ENCODE measurements at regions not wholly inside any gene's neighbourhood (a gene's known extent, or its start where the extent isn't known, plus 50 kb on each side); places are given as distances from the start of the nearest gene placed in this dataset.

GRCh38 chr5:74261421-74261820 is 379.1 kb downstream of the ENC1 start:
- Mint-ChIP-seq H3K27ac (no peak overlapping the region), H3K36me3 (ENCODE audit: low read depth) (no peaks in the 10 kb centered on the region), H3K4me3 (no peak overlapping the region), H3K9me3 (no peaks in the 10 kb centered on the region), H3K27me3 (ENCODE audit: insufficient read depth, low read depth, poor library complexity) (peaks cover 3% of the 10 kb centered on the region), H3K4me1 (peaks cover 41% of the 10 kb centered on the region)
- Histone ChIP-seq H3K4me3 (no peak overlapping the region), H3K36me3 (ENCODE audit: insufficient read depth) (no peaks in the 10 kb centered on the region), H4K20me1 (replicated peaks; ENCODE audit: insufficient read depth) (no peaks in the 10 kb centered on the region), H3K27ac (ENCODE audit: low read depth) (no peak overlapping the region), H3K4me2 (no peak overlapping the region), H3F3A (replicated peaks; ENCODE audit: low read depth) (no peaks in the 10 kb centered on the region), H3K27me3 (ENCODE audit: insufficient read depth) (no peaks in the 10 kb centered on the region), H3K9me2 (ENCODE audit: insufficient read depth) (no peaks in the 10 kb centered on the region), H2AFZ (no peak overlapping the region), H3K4me1 (ENCODE audit: insufficient read depth) (peaks cover 25% of the 10 kb centered on the region), H3K79me2 (replicated peaks; ENCODE audit: insufficient read depth) (no peaks in the 10 kb centered on the region)
- DNase-seq (ENCODE audit: low spot score) (no peak), ATAC-seq (no peak)
- TF ChIP-seq NANOG (IDR thresholded peaks at IDR 0.05; ENCODE audit: borderline replicate concordance) (no peak), ZNF114 (CRISPR knock-in tag; IDR thresholded peaks at IDR 0.05) (no peak), ZNF331 (CRISPR knock-in tag; IDR thresholded peaks at IDR 0.05; ENCODE audit: low read depth) (no peak), EZH2phosphoT487 (IDR thresholded peaks at IDR 0.05; ENCODE audit: unreplicated experiment) (no peak), JUNB (IDR thresholded peaks at IDR 0.05; ENCODE audit: unreplicated experiment) (no peak), STAT1 (IDR thresholded peaks at IDR 0.05; ENCODE audit: unreplicated experiment) (no peak), ZNF462 (CRISPR knock-in tag; IDR thresholded peaks at IDR 0.05) (no peak), ETS1 (IDR thresholded peaks at IDR 0.05) (no peak), EZH2 (IDR thresholded peaks at IDR 0.05; ENCODE audit: low read depth, unreplicated experiment) (no peak), POLR2AphosphoS5 (IDR thresholded peaks at IDR 0.05; ENCODE audit: low read depth) (no peak), CREB1 (CRISPR knock-in tag; IDR thresholded peaks at IDR 0.05; ENCODE audit: low read depth) (no peak)
- TF ChIP-seq, protein P1, sequence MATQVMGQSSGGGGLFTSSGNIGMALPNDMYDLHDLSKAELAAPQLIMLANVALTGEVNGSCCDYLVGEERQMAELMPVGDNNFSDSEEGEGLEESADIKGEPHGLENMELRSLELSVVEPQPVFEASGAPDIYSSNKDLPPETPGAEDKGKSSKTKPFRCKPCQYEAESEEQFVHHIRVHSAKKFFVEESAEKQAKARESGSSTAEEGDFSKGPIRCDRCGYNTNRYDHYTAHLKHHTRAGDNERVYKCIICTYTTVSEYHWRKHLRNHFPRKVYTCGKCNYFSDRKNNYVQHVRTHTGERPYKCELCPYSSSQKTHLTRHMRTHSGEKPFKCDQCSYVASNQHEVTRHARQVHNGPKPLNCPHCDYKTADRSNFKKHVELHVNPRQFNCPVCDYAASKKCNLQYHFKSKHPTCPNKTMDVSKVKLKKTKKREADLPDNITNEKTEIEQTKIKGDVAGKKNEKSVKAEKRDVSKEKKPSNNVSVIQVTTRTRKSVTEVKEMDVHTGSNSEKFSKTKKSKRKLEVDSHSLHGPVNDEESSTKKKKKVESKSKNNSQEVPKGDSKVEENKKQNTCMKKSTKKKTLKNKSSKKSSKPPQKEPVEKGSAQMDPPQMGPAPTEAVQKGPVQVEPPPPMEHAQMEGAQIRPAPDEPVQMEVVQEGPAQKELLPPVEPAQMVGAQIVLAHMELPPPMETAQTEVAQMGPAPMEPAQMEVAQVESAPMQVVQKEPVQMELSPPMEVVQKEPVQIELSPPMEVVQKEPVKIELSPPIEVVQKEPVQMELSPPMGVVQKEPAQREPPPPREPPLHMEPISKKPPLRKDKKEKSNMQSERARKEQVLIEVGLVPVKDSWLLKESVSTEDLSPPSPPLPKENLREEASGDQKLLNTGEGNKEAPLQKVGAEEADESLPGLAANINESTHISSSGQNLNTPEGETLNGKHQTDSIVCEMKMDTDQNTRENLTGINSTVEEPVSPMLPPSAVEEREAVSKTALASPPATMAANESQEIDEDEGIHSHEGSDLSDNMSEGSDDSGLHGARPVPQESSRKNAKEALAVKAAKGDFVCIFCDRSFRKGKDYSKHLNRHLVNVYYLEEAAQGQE (IDR thresholded peaks at IDR 0.05; ENCODE audit: unreplicated experiment): no peak
- TF ChIP-seq, protein P2, sequence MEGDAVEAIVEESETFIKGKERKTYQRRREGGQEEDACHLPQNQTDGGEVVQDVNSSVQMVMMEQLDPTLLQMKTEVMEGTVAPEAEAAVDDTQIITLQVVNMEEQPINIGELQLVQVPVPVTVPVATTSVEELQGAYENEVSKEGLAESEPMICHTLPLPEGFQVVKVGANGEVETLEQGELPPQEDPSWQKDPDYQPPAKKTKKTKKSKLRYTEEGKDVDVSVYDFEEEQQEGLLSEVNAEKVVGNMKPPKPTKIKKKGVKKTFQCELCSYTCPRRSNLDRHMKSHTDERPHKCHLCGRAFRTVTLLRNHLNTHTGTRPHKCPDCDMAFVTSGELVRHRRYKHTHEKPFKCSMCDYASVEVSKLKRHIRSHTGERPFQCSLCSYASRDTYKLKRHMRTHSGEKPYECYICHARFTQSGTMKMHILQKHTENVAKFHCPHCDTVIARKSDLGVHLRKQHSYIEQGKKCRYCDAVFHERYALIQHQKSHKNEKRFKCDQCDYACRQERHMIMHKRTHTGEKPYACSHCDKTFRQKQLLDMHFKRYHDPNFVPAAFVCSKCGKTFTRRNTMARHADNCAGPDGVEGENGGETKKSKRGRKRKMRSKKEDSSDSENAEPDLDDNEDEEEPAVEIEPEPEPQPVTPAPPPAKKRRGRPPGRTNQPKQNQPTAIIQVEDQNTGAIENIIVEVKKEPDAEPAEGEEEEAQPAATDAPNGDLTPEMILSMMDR (conservative IDR thresholded peaks at IDR 0.05; ENCODE audit: low read depth in 2 of 2): no peak

Measured in GM23338 (cell line).